HG02938 (cell line): ENCODE measurements at regions not wholly inside any gene's neighbourhood (a gene's known extent, or its start where the extent isn't known, plus 50 kb on each side); places are given as distances from the start of the nearest gene placed in this dataset.

Experiments
- ATAC-seq: cut with Tn5 transposase; IDR thresholded peaks from one replicate; pipeline ENCODE4 v1.9.1; 2021; ENCODE audit warnings: mild to moderate bottlenecking, moderate library complexity; ENCODE audit not compliant: unreplicated experiment

GRCh38 chr1:4344065-4344732 is 310.2 kb upstream of the AJAP1 start:
- ATAC-seq, result no peak

- ATAC-seq, result no peak
Measured at GRCh38 chr1:4345094-4345493, 309.3 kb upstream of the AJAP1 start.

- ATAC-seq, result no peak
Measured at GRCh38 chr1:4346131-4346530, 308.3 kb upstream of the AJAP1 start.

GRCh38 chr1:4351453-4351852 is 303.0 kb upstream of the AJAP1 start:
- ATAC-seq, result no peak

GRCh38 chr1:4353090-4353856 is 301.1 kb upstream of the AJAP1 start:
- ATAC-seq, result no peak

GRCh38 chr1:4355839-4356238 is 298.6 kb upstream of the AJAP1 start:
- ATAC-seq, result no peak

- ATAC-seq, result no peak
Measured at GRCh38 chr1:4362314-4363044, 291.9 kb upstream of the AJAP1 start.

GRCh38 chr1:4366091-4366490 is 288.3 kb upstream of the AJAP1 start:
- ATAC-seq, result no peak

GRCh38 chr1:4367230-4367777 is 287.1 kb upstream of the AJAP1 start:
- ATAC-seq, result no peak

- ATAC-seq, result no peak
Measured at GRCh38 chr1:4369335-4369734, 285.1 kb upstream of the AJAP1 start.

- no peak for ATAC-seq
Measured at GRCh38 chr1:4371849-4372248, 282.6 kb upstream of the AJAP1 start.

GRCh38 chr1:4375812-4376211 is 278.6 kb upstream of the AJAP1 start:
- no peak for ATAC-seq

- ATAC-seq, result no peak
Measured at GRCh38 chr1:4379451-4380175, 274.8 kb upstream of the AJAP1 start.

GRCh38 chr1:4380564-4381168 is 273.7 kb upstream of the AJAP1 start:
- no peak for ATAC-seq

- no peak for ATAC-seq
Measured at GRCh38 chr1:4393191-4393590, 261.2 kb upstream of the AJAP1 start.

- ATAC-seq, result no peak
Measured at GRCh38 chr1:4394366-4394765, 260.0 kb upstream of the AJAP1 start.

GRCh38 chr1:4395158-4395557 is 259.3 kb upstream of the AJAP1 start:
- no peak for ATAC-seq

- no peak for ATAC-seq
Measured at GRCh38 chr1:4395676-4396075, 258.7 kb upstream of the AJAP1 start.

GRCh38 chr1:4396551-4396950 is 257.9 kb upstream of the AJAP1 start:
- ATAC-seq, result no peak

GRCh38 chr1:4397196-4397595 is 257.2 kb upstream of the AJAP1 start:
- no peak for ATAC-seq

- no peak for ATAC-seq
Measured at GRCh38 chr1:4402032-4402431, 252.4 kb upstream of the AJAP1 start.
